HepG2 (cell line): ENCODE measurements at regions not wholly inside any gene's neighbourhood (a gene's known extent, or its start where the extent isn't known, plus 50 kb on each side); places are given as distances from the start of the nearest gene placed in this dataset.

Source experiments
- ATAC-seq: fragments of 200-7000 bp; cut with Tn5 transposase; 3 replicates; pipeline ENCODE4 v1.9.1; 2020; ENCODE audit warnings: mild to moderate bottlenecking, moderate library complexity
- BruUV-seq: library from RNA; stranded (reverse); fragments of 400-500 nt; replicated peaks from 2 replicates; lab custom pipeline; 2021; lab: Mats Ljungman, UMichigan
- CTCF ChIA-PET: fragments of 300-600 bp; formaldehyde crosslinking; extraction: SDS; loops from one replicate; lab custom pipeline; 2021; ENCODE audit warnings: low total read pairs, inconsistent platforms, low intra/inter-chr PET ratio; lab: Yijun Ruan, JAX
- POLR2A ChIA-PET: fragments of 350-600 bp; sonication (Branson Sonifier 250); formaldehyde crosslinking; loops from one replicate; lab custom pipeline; 2020; ENCODE audit warnings: antibody characterized with exemption, inconsistent platforms; lab: Yijun Ruan, JAX
- DNase-seq: peaks from one replicate; pipeline ENCODE4 v3.0.0-alpha.2; 2015; ENCODE audit warnings: low spot score
- FAIRE-seq: peaks from 3 replicates; lab custom pipeline; 2011; peaks lifted over from hg19 to GRCh38; lab: Jason Lieb, UNC
- H2AFZ ChIP-seq: one replicate; pipeline ENCODE4 v1.6.1; 2011; ENCODE audit warnings: low read length, inconsistent platforms
- H3K27ac ChIP-seq: fragments of 300-600 bp; 3 replicates; pipeline ENCODE4 v1.8.0; 2011; ENCODE audit warnings: mixed run types, mild to moderate bottlenecking, mixed read lengths, low read length, inconsistent platforms; ENCODE audit not compliant: insufficient read depth; ENCODE audit errors: extremely low read length
- H3K27me3 ChIP-seq, 2 experiments: fragments of 200-600 bp in 1 of 2; 2 replicates in 1 of 2; 3 replicates in 1 of 2; pipeline versions ENCODE4 v1.6.0 to v1.8.0; 2011; ENCODE audit warnings: low read length in 2 of 2, mild to moderate bottlenecking in 2 of 2, moderate library complexity in 2 of 2, inconsistent platforms in 1 of 2; ENCODE audit not compliant: insufficient read depth in 2 of 2, control insufficient read depth in 1 of 2
- H3K36me3 ChIP-seq, 2 experiments: fragments of 200-600 bp in 1 of 2; replicated peaks in 1 of 2; 2 replicates in 1 of 2; 3 replicates in 1 of 2; pipeline versions ENCODE4 v1.5.1 to v1.8.0; 2011; ENCODE audit warnings: low read length in 2 of 2, inconsistent platforms in 1 of 2; ENCODE audit not compliant: insufficient read depth in 2 of 2, control insufficient read depth in 1 of 2
- H3K4me1 ChIP-seq: 2 replicates; pipeline ENCODE4 v1.5.1; 2012; ENCODE audit warnings: low read length, inconsistent platforms; ENCODE audit not compliant: insufficient read depth
- H3K4me2 ChIP-seq: 2 replicates; pipeline ENCODE4 v1.6.0; 2011; ENCODE audit warnings: low read depth, low read length, inconsistent platforms
- H3K4me3 ChIP-seq, 3 experiments: fragments of 200-600 bp in 1 of 3; sonication (generic), shearing (Covaris generic) in 1 of 3; replicated peaks in 1 of 3; 2 replicates each; pipeline ENCODE4 v1.5.1; 2011 to 2016; ENCODE audit warnings: low read length in 3 of 3, inconsistent platforms in 2 of 3, low read depth in 2 of 3, mild to moderate bottlenecking in 2 of 3, control low read depth in 1 of 3, mixed read lengths in 1 of 3; ENCODE audit not compliant: insufficient read depth in 1 of 3
- H3K79me2 ChIP-seq: one replicate; pipeline ENCODE4 v1.6.1; 2011; ENCODE audit warnings: low read length, inconsistent platforms; ENCODE audit not compliant: insufficient read depth
- H3K9ac ChIP-seq: 2 replicates; pipeline ENCODE4 v1.6.0; 2011; ENCODE audit warnings: mild to moderate bottlenecking, low read depth, low read length, inconsistent platforms; ENCODE audit not compliant: insufficient read depth
- H3K9me3 ChIP-seq: 2 replicates; pipeline ENCODE4 v1.5.1; 2012; ENCODE audit warnings: mild to moderate bottlenecking, low read length
- H4K20me1 ChIP-seq: 2 replicates; pipeline ENCODE4 v1.6.0; 2011; ENCODE audit warnings: inconsistent platforms, mild to moderate bottlenecking, low read length, moderate library complexity; ENCODE audit not compliant: insufficient read depth
- CBX1 ChIP-seq: IDR thresholded peaks from one replicate; pipeline ENCODE4 v1.6.1; 2016; ENCODE audit warnings: antibody characterized with exemption, low read depth
- CREB1 ChIP-seq, 2 experiments: fragments of 450-650 bp in 1 of 2; IDR thresholded peaks; 2 replicates each; pipeline ENCODE4 v1.6.1; 2016 to 2017; ENCODE audit warnings: control low read depth in 1 of 2, mild to moderate bottlenecking in 1 of 2, missing compliant biosample characterization in 1 of 2, missing genetic modification characterization in 1 of 2
- FOSL2 ChIP-seq: sonication (generic); formaldehyde crosslinking; IDR thresholded peaks from 2 replicates; pipeline ENCODE4 v1.4.0; 2020; ENCODE audit warnings: missing genetic modification reagents
- GATAD2A ChIP-seq: IDR thresholded peaks from 2 replicates; pipeline ENCODE4 v1.6.1; 2016
- GLMP ChIP-seq: sonication (generic); formaldehyde crosslinking; IDR thresholded peaks from 2 replicates; pipeline ENCODE4 v1.9.0; 2021; ENCODE audit warnings: missing genetic modification reagents, mild to moderate bottlenecking, borderline replicate concordance
- HNRNPH1 ChIP-seq: fragments of 200-400 bp; formaldehyde crosslinking; optimal IDR thresholded peaks from 2 replicates; pipeline ENCODE3; 2017; ENCODE audit warnings: mild to moderate bottlenecking, low read depth, low read length
- KDM3A ChIP-seq: IDR thresholded peaks from 2 replicates; pipeline ENCODE4 v1.6.1; 2018; ENCODE audit warnings: low read depth, missing compliant biosample characterization
- MAFK ChIP-seq, 2 experiments: IDR thresholded peaks in 1 of 2; conservative IDR thresholded peaks in 1 of 2; 2 replicates each; pipeline ENCODE4 v1.6.1; 2011; ENCODE audit warnings: improper control_type of control experiment in 2 of 2, low read length in 2 of 2
- RFX3 ChIP-seq: IDR thresholded peaks from 2 replicates; pipeline ENCODE4 v1.6.1; 2016; ENCODE audit warnings: missing biosample characterization, missing genetic modification reagents
- RNF219 ChIP-seq: sonication (generic); formaldehyde crosslinking; IDR thresholded peaks from 2 replicates; pipeline ENCODE4 v1.5.0; 2020; ENCODE audit warnings: mild to moderate bottlenecking, missing genetic modification reagents
- SP5 ChIP-seq: IDR thresholded peaks from 2 replicates; pipeline ENCODE4 v1.6.1; 2016; ENCODE audit warnings: low read depth, borderline replicate concordance
- SRSF4 ChIP-seq: fragments of 200-400 bp; formaldehyde crosslinking; IDR thresholded peaks from one replicate; pipeline ENCODE4 v1.6.1; 2018; ENCODE audit warnings: mild to moderate bottlenecking, low read depth, low read length, moderate library complexity; ENCODE audit not compliant: poor library complexity, severe bottlenecking
- ZFP41 ChIP-seq: sonication (generic); formaldehyde crosslinking; IDR thresholded peaks from 2 replicates; pipeline ENCODE4 v1.4.0; 2020; ENCODE audit warnings: mild to moderate bottlenecking, missing genetic modification reagents, borderline replicate concordance
- ZNF18 ChIP-seq: sonication (generic); formaldehyde crosslinking; IDR thresholded peaks from 2 replicates; pipeline ENCODE4 v1.8.0; 2022; ENCODE audit warnings: mild to moderate bottlenecking, missing genetic modification reagents; ENCODE audit not compliant: insufficient replicate concordance
- ZNF337 ChIP-seq: sonication (generic); formaldehyde crosslinking; IDR thresholded peaks from 2 replicates; pipeline ENCODE4 v1.5.1; 2020; ENCODE audit warnings: missing genetic modification reagents, low read depth, mild to moderate bottlenecking, borderline replicate concordance
- WGBS: methylation state at CpG from one replicate; pipeline ENCODE4 v1.1.6; 2017; ENCODE audit warnings: low lambda C conversion rate; 5-methylcytosine and 5-hydroxymethylcytosine counted together
- in situ Hi-C: cut with HindIII; loops from 2 replicates; pipeline ENCODE4 v1.10.0; 2017; ENCODE audit warnings: low pct_unique_long_range_greater_than_20kb; ENCODE audit not compliant: extremely low pct_ligation_motif_present
- intact Hi-C: fragments of 100-400 bp; cut with micrococcal nuclease; formaldehyde crosslinking; loops from one replicate; pipeline ENCODE4 v1.10.0; 2022; ENCODE audit not compliant: unreplicated experiment

- TF ChIP-seq ZFP41 (CRISPR knock-in tag) (no peak), MAFK (conservative IDR thresholded peaks at IDR 0.05 in 1 of 2, IDR thresholded peaks at IDR 0.05 in 1 of 2; ENCODE audit: low read length in 2 of 2) (no peak), RFX3 (CRISPR knock-in tag) (no peak), FOSL2 (no peak)
- Histone ChIP-seq H3K4me2 (no peak overlapping the region), H3K9me3 (no peaks in the 10 kb centered on the region), H3K36me3 (no peaks in the 10 kb centered on the region), H3K4me1 (peaks cover under 1% of the 10 kb centered on the region; the same call in 1 of the 2 replicates), H2AFZ (no peak overlapping the region), H3K79me2 (no peaks in the 10 kb centered on the region), H4K20me1 (no peaks in the 10 kb centered on the region), H3K27me3 (no peaks in the 10 kb centered on the region), H3K9ac (no peak overlapping the region), H3K27ac (no peak overlapping the region), H3K4me3 (no peak overlapping the region)
- intact Hi-C loops (no loop called here), in situ Hi-C loops (no loop called here)
- no peak for FAIRE-seq
- no peak for DNase-seq
- ATAC-seq = no peak
- CTCF ChIA-PET = no interaction called here
- POLR2A ChIA-PET = no interaction called here
- BruUV-seq = no TSS peak
Observed at GRCh38 chr7:115124409-115124939, 202.6 kb downstream of the MDFIC start.

- in situ Hi-C loops (no loop called here), intact Hi-C loops (no loop called here)
- WGBS = 51% methylated on average over 2 of the region's 2 CpGs
- POLR2A ChIA-PET = no interaction called here
- Histone ChIP-seq H3K9ac (no peak overlapping the region), H4K20me1 (no peaks in the 10 kb centered on the region), H3K4me1 (no peaks in the 10 kb centered on the region), H3K27ac (no peak overlapping the region), H3K36me3 (no peaks in the 10 kb centered on the region), H2AFZ (no peak overlapping the region), H3K79me2 (no peaks in the 10 kb centered on the region), H3K27me3 (no peaks in the 10 kb centered on the region), H3K4me3 (no peak overlapping the region), H3K4me2 (no peak overlapping the region), H3K9me3 (no peaks in the 10 kb centered on the region)
- ATAC-seq (no peak), DNase-seq (no peak), FAIRE-seq (no peak)
- BruUV-seq = no TSS peak
- CTCF ChIA-PET = no interaction called here
- TF ChIP-seq SRSF4 = no peak
- TF ChIP-seq GLMP (CRISPR knock-in tag) = no peak
- no peak for TF ChIP-seq GATAD2A (CRISPR knock-in tag)
- no peak for TF ChIP-seq CREB1 (IDR thresholded peaks at IDR 0.05)
- no peak for TF ChIP-seq CREB1 (CRISPR knock-in tag; IDR thresholded peaks at IDR 0.05)
- no peak for TF ChIP-seq SP5 (CRISPR knock-in tag)
- no peak for TF ChIP-seq RNF219
- TF ChIP-seq KDM3A (CRISPR knock-in tag) = no peak
- TF ChIP-seq CBX1 = no peak
- no peak for TF ChIP-seq ZNF337 (CRISPR knock-in tag)
- no peak for TF ChIP-seq ZNF18
- no peak for TF ChIP-seq HNRNPH1
Observed at GRCh38 chr7:115123441-115123840, 201.5 kb downstream of the MDFIC start.
